Hepatocyte (in vitro differentiated cells): ENCODE measurements at regions not wholly inside any gene's neighbourhood (a gene's known extent, or its start where the extent isn't known, plus 50 kb on each side); places are given as distances from the start of the nearest gene placed in this dataset.

Experiments
- EZH2phosphoT487 ChIP-seq: fragments of 200-600 bp; sonication (generic); IDR thresholded peaks from one replicate; pipeline ENCODE4 v1.6.1; 2018; ENCODE audit warnings: antibody characterized with exemption, mild to moderate bottlenecking, low read depth, moderate library complexity; ENCODE audit not compliant: unreplicated experiment, severe bottlenecking
- TF ChIP-seq, protein P1 (sequence below): fragments of 200-600 bp; sonication (generic); IDR thresholded peaks from 2 replicates; pipeline ENCODE4 v1.5.1; 2016; ENCODE audit warnings: antibody characterized with exemption, mild to moderate bottlenecking; ENCODE audit not compliant: poor library complexity

- TF ChIP-seq, protein P1, sequence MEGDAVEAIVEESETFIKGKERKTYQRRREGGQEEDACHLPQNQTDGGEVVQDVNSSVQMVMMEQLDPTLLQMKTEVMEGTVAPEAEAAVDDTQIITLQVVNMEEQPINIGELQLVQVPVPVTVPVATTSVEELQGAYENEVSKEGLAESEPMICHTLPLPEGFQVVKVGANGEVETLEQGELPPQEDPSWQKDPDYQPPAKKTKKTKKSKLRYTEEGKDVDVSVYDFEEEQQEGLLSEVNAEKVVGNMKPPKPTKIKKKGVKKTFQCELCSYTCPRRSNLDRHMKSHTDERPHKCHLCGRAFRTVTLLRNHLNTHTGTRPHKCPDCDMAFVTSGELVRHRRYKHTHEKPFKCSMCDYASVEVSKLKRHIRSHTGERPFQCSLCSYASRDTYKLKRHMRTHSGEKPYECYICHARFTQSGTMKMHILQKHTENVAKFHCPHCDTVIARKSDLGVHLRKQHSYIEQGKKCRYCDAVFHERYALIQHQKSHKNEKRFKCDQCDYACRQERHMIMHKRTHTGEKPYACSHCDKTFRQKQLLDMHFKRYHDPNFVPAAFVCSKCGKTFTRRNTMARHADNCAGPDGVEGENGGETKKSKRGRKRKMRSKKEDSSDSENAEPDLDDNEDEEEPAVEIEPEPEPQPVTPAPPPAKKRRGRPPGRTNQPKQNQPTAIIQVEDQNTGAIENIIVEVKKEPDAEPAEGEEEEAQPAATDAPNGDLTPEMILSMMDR: no peak
- TF ChIP-seq EZH2phosphoT487: no peak
Observed at GRCh38 chr5:93123127-93123526, 457.9 kb downstream of the NR2F1-AS1 start.
